Prostate gland (tissue), 2 donors: ENCODE measurements at regions not wholly inside any gene's neighbourhood (a gene's known extent, or its start where the extent isn't known, plus 50 kb on each side); places are given as distances from the start of the nearest gene placed in this dataset.

Experiments
- CTCF ChIP-seq, 4 experiments: fragments of 200-600 bp in 2 of 4; fragments of 450-650 bp in 2 of 4; sonication (generic) in 2 of 4; IDR thresholded peaks; 1 replicate in 3 of 4; 2 replicates in 1 of 4; pipeline ENCODE4 v1.5.1; 2016 to 2019; ENCODE audit warnings: antibody characterized with exemption in 4 of 4, mild to moderate bottlenecking in 2 of 4, moderate library complexity in 2 of 4
- POLR2A ChIP-seq: fragments of 450-650 bp; IDR thresholded peaks from one replicate; pipeline ENCODE4 v1.6.1; 2016; ENCODE audit warnings: antibody characterized with exemption, mild to moderate bottlenecking

- no peak for TF ChIP-seq POLR2A
- TF ChIP-seq CTCF (IDR thresholded peaks at IDR 0.05), result no peak
Measured at GRCh38 chr2:224183086-224183485, 144.0 kb upstream of the SERPINE2 start.
